ENCODE measurements at regions not wholly inside any gene's neighbourhood (a gene's known extent, or its start where the extent isn't known, plus 50 kb on each side); places are given as distances from the start of the nearest gene placed in this dataset.

DNA sequence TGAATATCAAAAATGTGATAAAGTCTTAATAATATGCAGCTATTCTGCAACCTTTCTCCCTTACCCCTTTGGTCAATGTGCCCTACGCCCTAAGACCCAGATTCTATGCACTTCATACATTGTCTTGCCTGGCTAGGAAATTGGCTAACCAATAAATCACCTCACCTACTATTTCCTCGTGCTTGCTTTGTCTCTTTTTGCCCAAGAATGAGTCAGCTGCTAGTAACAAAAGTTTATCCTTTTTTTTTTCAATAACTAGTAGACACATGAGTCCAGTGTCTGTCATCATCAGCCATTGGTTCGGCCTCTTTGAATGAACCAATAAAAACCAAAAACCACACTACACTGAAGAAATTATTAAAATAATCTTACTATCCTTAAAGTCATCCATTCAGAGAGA lies 387.1 kb downstream of the PPP3CA start (continued):
- TF ChIP-seq ELF1 (IDR thresholded peaks at IDR 0.05; ENCODE audit: borderline replicate concordance, low read depth) (no peak), TCF7L2 (IDR thresholded peaks at IDR 0.05; ENCODE audit: borderline replicate concordance, extremely low read depth, insufficient read depth, insufficient read length) (no peak)

DNA sequence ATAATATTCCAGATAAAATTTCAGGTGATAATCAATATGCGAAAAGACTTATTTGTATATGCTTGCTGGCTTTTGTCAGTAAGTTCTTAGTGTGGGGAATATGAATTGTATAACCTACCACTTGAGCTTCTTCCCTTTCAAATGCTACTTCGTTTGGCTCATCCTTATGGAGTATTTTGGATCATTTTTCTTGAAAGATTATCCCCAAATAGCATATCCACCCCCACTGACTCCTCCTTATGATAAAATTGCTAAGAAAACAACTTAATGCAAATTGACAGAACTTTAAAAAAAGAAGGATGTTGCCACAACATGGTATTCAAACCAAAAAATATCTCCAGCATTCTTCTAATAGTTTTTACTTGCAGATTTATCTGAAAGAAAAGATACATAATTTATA lies 393.3 kb downstream of the PPP3CA start:
- Histone ChIP-seq H3K9me3 (ENCODE audit: control insufficient read depth in 1 of 2, insufficient read depth in 1 of 2, low read depth in 1 of 2, low read length in 2 of 2) (no peaks in the 10 kb centered on the region), H3K4me1 (ENCODE audit: control insufficient read depth in 1 of 2, insufficient read depth in 2 of 2, low read length in 2 of 2) (no peaks in the 10 kb centered on the region), H3K27ac (ENCODE audit: low read depth, low read length) (no peak overlapping the region), H3K36me3 (ENCODE audit: control insufficient read depth in 1 of 2, insufficient read depth in 2 of 2, low read length in 2 of 2) (no peaks in the 10 kb centered on the region), H4K20me1 (ENCODE audit: insufficient read depth) (no peaks in the 10 kb centered on the region), H3K9ac (ENCODE audit: low read length) (no peak overlapping the region), H3K4me3 (replicated peaks in 1 of 2; ENCODE audit: low read depth in 1 of 2, low read length in 2 of 2) (no peak overlapping the region), H3K27me3 (ENCODE audit: insufficient read depth, low read length) (no peaks in the 10 kb centered on the region), H3K9me2 (ENCODE audit: insufficient read depth) (no peaks in the 10 kb centered on the region), H3K4me2 (ENCODE audit: low read length) (no peak overlapping the region), H2AFZ (ENCODE audit: low read depth, low read length, poor library complexity, severe bottlenecking) (peak overlapping the region; percentile 29), H3K79me2 (ENCODE audit: insufficient read depth, low read length) (no peaks in the 10 kb centered on the region)
- intact Hi-C loops (cut with micrococcal nuclease): no loop called here
- no peak for TF ChIP-seq CBX3 (IDR thresholded peaks at IDR 0.05; ENCODE audit: low read depth)
- no peak for TF ChIP-seq EGR1 (IDR thresholded peaks at IDR 0.05; ENCODE audit: low read depth)
- TF ChIP-seq EZH2phosphoT487 (IDR thresholded peaks at IDR 0.05; ENCODE audit: borderline replicate concordance): no peak
- TF ChIP-seq, protein P1, sequence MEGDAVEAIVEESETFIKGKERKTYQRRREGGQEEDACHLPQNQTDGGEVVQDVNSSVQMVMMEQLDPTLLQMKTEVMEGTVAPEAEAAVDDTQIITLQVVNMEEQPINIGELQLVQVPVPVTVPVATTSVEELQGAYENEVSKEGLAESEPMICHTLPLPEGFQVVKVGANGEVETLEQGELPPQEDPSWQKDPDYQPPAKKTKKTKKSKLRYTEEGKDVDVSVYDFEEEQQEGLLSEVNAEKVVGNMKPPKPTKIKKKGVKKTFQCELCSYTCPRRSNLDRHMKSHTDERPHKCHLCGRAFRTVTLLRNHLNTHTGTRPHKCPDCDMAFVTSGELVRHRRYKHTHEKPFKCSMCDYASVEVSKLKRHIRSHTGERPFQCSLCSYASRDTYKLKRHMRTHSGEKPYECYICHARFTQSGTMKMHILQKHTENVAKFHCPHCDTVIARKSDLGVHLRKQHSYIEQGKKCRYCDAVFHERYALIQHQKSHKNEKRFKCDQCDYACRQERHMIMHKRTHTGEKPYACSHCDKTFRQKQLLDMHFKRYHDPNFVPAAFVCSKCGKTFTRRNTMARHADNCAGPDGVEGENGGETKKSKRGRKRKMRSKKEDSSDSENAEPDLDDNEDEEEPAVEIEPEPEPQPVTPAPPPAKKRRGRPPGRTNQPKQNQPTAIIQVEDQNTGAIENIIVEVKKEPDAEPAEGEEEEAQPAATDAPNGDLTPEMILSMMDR (IDR thresholded peaks at IDR 0.05 in 2 of 3, conservative IDR thresholded peaks at IDR 0.05 in 1 of 3; ENCODE audit: borderline replicate concordance in 1 of 3, insufficient read depth in 1 of 3, low read depth in 2 of 3, low read length in 2 of 3): no peak
- TF ChIP-seq, protein P2, sequence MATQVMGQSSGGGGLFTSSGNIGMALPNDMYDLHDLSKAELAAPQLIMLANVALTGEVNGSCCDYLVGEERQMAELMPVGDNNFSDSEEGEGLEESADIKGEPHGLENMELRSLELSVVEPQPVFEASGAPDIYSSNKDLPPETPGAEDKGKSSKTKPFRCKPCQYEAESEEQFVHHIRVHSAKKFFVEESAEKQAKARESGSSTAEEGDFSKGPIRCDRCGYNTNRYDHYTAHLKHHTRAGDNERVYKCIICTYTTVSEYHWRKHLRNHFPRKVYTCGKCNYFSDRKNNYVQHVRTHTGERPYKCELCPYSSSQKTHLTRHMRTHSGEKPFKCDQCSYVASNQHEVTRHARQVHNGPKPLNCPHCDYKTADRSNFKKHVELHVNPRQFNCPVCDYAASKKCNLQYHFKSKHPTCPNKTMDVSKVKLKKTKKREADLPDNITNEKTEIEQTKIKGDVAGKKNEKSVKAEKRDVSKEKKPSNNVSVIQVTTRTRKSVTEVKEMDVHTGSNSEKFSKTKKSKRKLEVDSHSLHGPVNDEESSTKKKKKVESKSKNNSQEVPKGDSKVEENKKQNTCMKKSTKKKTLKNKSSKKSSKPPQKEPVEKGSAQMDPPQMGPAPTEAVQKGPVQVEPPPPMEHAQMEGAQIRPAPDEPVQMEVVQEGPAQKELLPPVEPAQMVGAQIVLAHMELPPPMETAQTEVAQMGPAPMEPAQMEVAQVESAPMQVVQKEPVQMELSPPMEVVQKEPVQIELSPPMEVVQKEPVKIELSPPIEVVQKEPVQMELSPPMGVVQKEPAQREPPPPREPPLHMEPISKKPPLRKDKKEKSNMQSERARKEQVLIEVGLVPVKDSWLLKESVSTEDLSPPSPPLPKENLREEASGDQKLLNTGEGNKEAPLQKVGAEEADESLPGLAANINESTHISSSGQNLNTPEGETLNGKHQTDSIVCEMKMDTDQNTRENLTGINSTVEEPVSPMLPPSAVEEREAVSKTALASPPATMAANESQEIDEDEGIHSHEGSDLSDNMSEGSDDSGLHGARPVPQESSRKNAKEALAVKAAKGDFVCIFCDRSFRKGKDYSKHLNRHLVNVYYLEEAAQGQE (IDR thresholded peaks at IDR 0.05; ENCODE audit: low read depth): no peak
- no peak for TF ChIP-seq ZFX (IDR thresholded peaks at IDR 0.05)
- TF ChIP-seq, protein P3, sequence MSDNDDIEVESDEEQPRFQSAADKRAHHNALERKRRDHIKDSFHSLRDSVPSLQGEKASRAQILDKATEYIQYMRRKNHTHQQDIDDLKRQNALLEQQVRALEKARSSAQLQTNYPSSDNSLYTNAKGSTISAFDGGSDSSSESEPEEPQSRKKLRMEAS (IDR thresholded peaks at IDR 0.05): no peak
- no peak for TF ChIP-seq POLR2A (IDR thresholded peaks at IDR 0.05; ENCODE audit: borderline replicate concordance, extremely low read depth, insufficient read depth, insufficient read length)
- no peak for TF ChIP-seq SIN3A (IDR thresholded peaks at IDR 0.05; ENCODE audit: low read depth)
- no peak for TF ChIP-seq SRF (IDR thresholded peaks at IDR 0.05; ENCODE audit: low read depth)
- no peak for TF ChIP-seq YY1 (IDR thresholded peaks at IDR 0.05; ENCODE audit: extremely low read depth, insufficient replicate concordance, low read depth, low read length)
- no peak for DNase-seq (ENCODE audit: low read depth, low spot score)
- ChIA-PET RAD21 (ENCODE audit: low non-redundant PET in 1 of 2, low total read pairs in 2 of 2, uncharacterized antibody in 2 of 2, unreplicated experiment in 2 of 2) (no interaction called here), CTCF (interaction anchor here (1.7 kb wide), 1 partner anchor 19 kb away, joined by 4 read pairs; no protein-coding TSS in a partner anchor), POLR2A (no interaction called here)
- ATAC-seq: no peak
- no TSS peak for BruUV-seq (replicated peaks)
